ENCODE measurements at regions not wholly inside any gene's neighbourhood (a gene's known extent, or its start where the extent isn't known, plus 50 kb on each side); places are given as distances from the start of the nearest gene placed in this dataset.

GRCh38 chr6:14910692-14911547 lies 334.9 kb upstream of the JARID2 start:
- no peak for TF ChIP-seq CTCF (conservative IDR thresholded peaks at IDR 0.05 in 1 of 2, IDR thresholded peaks at IDR 0.05 in 1 of 2; ENCODE audit: low read depth in 1 of 2, low read length in 2 of 2)
- TF ChIP-seq EZH2 (IDR thresholded peaks at IDR 0.05; ENCODE audit: low read length, missing control alignments), result no peak
